Stomach (tissue), 8 donors: ENCODE measurements at regions not wholly inside any gene's neighbourhood (a gene's known extent, or its start where the extent isn't known, plus 50 kb on each side); places are given as distances from the start of the nearest gene placed in this dataset.

ENCODE experiments used
- DNase-seq, 2 donors: peaks; one replicate each; pipeline versions ENCODE4 v3.0.0 to v3.0.0-alpha.2; 2013 to 2019
- H3K27ac ChIP-seq, 5 donors: fragments of 200-600 bp in 4 of 5; sonication (generic) in 4 of 5; one replicate each; pipeline ENCODE4 v1.5.1; 2013 to 2019; ENCODE audit warnings: mild to moderate bottlenecking in 1 of 5, moderate library complexity in 1 of 5
- H3K27me3 ChIP-seq, 3 donors: fragments of 200-600 bp; sonication (generic); one replicate each; pipeline ENCODE4 v1.5.1; 2017 to 2019; ENCODE audit warnings: mixed run types in 1 of 3
- H3K36me3 ChIP-seq, 4 donors: fragments of 200-600 bp; sonication (generic); 1 replicate in 3 of 4; 2 replicates in 1 of 4; pipeline ENCODE4 v1.5.1; 2016 to 2019
- H3K4me1 ChIP-seq, 4 donors: fragments of 200-600 bp; sonication (generic); one replicate each; pipeline ENCODE4 v1.5.1; 2016 to 2019
- H3K4me3 ChIP-seq, 4 donors: fragments of 200-600 bp; sonication (generic) in 3 of 4; one replicate each; pipeline ENCODE4 v1.5.1; 2016 to 2019; ENCODE audit warnings: mild to moderate bottlenecking in 1 of 4
- H3K9me3 ChIP-seq, 4 donors: fragments of 200-600 bp; sonication (generic); one replicate each; pipeline ENCODE4 v1.5.1; 2016 to 2019
- CTCF ChIP-seq, 7 experiments: fragments of 450-650 bp in 4 of 7; fragments of 200-600 bp in 3 of 7; sonication (generic) in 3 of 7; IDR thresholded peaks; one replicate each; pipeline ENCODE4 v1.5.1; 2016 to 2019; ENCODE audit warnings: antibody characterized with exemption in 7 of 7, control low read depth in 2 of 7, mild to moderate bottlenecking in 1 of 7
- EP300 ChIP-seq: sonication (generic); formaldehyde crosslinking; IDR thresholded peaks from one replicate; pipeline ENCODE4 v1.6.1; 2017; ENCODE audit warnings: antibody characterized with exemption
- POLR2A ChIP-seq, 4 donors: fragments of 450-650 bp; IDR thresholded peaks; one replicate each; pipeline ENCODE4 v1.6.1; 2016; ENCODE audit warnings: antibody characterized with exemption in 4 of 4, control low read depth in 2 of 4, mild to moderate bottlenecking in 1 of 4, moderate library complexity in 1 of 4
- POLR2AphosphoS5 ChIP-seq, 3 donors: sonication (generic); formaldehyde crosslinking; IDR thresholded peaks; one replicate each; pipeline ENCODE4 v1.6.1; 2016; ENCODE audit warnings: antibody characterized with exemption in 3 of 3
- WGBS, 5 donors: extraction: QIAGEN DNeasy Blood & Tissue Kit in 3 of 5; methylation state at CpG; one replicate each; pipeline versions ENCODE4 v1.1.5 to v1.1.7; 2013 to 2018; 5-methylcytosine and 5-hydroxymethylcytosine counted together
- intact Hi-C: fragments of 100-400 bp; cut with DNase I; formaldehyde crosslinking; loops from one replicate; pipeline ENCODE4 v1.15.1; 2023; ENCODE audit warnings: low total_unique reads
- donor health status: healthy with polysubstance abuse.
- donor health status: Bipolar disorder and iron deficiency.
- donor health status: healthy.

DNA sequence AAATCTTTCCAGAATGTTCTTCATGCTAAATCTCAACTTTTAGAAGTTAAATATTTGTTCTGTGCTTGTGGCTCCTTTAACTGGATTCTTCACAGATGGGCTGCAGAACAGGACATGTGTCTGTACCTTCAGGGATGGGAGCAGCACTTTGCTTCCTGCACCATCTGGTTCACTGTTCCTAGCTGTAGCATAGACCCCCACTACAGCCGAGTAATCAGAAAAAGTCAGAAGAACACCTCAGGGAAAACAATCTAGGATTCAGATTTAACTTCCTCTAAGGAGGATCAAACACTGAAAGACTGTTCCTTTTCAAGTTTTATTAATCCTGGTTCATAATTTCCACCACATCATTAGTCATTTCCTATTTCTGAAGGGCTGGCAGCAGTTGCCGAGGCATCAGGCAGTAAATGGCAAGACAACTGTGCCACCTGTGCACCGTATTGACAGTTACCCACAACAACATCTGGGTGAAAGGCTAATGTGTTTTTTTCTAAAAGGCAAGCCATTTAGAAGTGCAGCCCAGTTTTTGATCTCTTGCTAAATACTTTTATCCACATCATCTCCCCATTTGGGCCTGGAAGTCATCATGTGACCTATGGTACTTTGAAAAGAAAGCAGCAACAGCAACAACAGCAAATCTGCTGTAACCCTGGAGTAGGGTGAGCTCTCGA lies 212.8 kb upstream of the BMP4 start:
- Histone ChIP-seq H3K4me3 (no peak overlapping the region), H3K36me3 (no peaks in the 10 kb centered on the region), H3K27ac (no peak overlapping the region), H3K27me3 (no peaks in the 10 kb centered on the region), H3K9me3 (no peaks in the 10 kb centered on the region), H3K4me1 (peaks cover 0 to 32% (median 11%) of the 10 kb centered on the region in 4 donors)
- no peak for TF ChIP-seq POLR2AphosphoS5 (IDR thresholded peaks at IDR 0.05)
- no peak for TF ChIP-seq CTCF (IDR thresholded peaks at IDR 0.05)
- no peak for TF ChIP-seq POLR2A (IDR thresholded peaks at IDR 0.05)
- no peak for TF ChIP-seq EP300
- 45 to 73% (median 61%) methylated on average over 4 of the region's 4 CpGs for WGBS, 5 donors
- no peak for DNase-seq
- intact Hi-C loops = no loop called here

GRCh38 chr14:54170301-54170700 lies 213.7 kb upstream of the BMP4 start:
- H3K27ac ChIP-seq = no peak overlapping the region
- peaks cover 0 to 38% (median 15%) of the 10 kb centered on the region in 4 donors for H3K4me1 ChIP-seq
- no peaks in the 10 kb centered on the region for H3K9me3 ChIP-seq
- no peak for TF ChIP-seq EP300
- TF ChIP-seq CTCF (IDR thresholded peaks at IDR 0.05) = no peak
- no peak for TF ChIP-seq POLR2AphosphoS5 (IDR thresholded peaks at IDR 0.05)
- no peak for TF ChIP-seq POLR2A (IDR thresholded peaks at IDR 0.05)
- H3K4me3 ChIP-seq = no peak overlapping the region
- DNase-seq = no peak
- intact Hi-C loops = loop anchor here (10.0 kb wide), 1 partner anchor 154 kb away; no protein-coding TSS in a partner anchor
- H3K36me3 ChIP-seq = no peaks in the 10 kb centered on the region
- no peaks in the 10 kb centered on the region for H3K27me3 ChIP-seq

GRCh38 chr14:54172114-54172513 lies 215.5 kb upstream of the BMP4 start:
- TF ChIP-seq EP300 = no peak

DNA sequence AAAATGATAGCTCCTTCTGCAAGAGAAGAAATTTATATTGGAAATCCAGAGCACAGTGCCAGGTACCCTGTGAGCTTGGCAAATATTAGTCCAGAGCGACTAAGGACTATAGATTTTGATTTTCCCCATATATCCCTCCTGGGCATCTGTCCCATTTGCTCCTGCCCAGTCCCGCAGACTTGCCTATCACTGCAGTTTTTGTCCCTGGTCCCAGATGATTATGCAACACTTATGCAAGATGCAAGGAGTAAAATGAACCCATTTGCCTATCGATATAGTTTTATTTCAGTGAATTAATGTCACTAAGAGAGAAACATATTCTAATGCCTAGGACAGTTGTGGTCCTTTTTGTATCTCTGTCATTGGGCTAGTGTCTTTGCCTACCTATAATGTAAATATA lies 215.9 kb upstream of the BMP4 start:
- H3K27me3 ChIP-seq = no peaks in the 10 kb centered on the region
- H3K4me1 ChIP-seq = peaks cover 0 to 41% (median 20%) of the 10 kb centered on the region in 4 donors
- no peak overlapping the region for H3K27ac ChIP-seq
- H3K36me3 ChIP-seq = no peaks in the 10 kb centered on the region
- no peak for TF ChIP-seq POLR2A (IDR thresholded peaks at IDR 0.05)
- TF ChIP-seq POLR2AphosphoS5 (IDR thresholded peaks at IDR 0.05) = no peak
- no peak for TF ChIP-seq EP300
- TF ChIP-seq CTCF (IDR thresholded peaks at IDR 0.05) = no peak
- DNase-seq = no peak
- no peaks in the 10 kb centered on the region for H3K9me3 ChIP-seq
- WGBS, 5 donors = 47 to 64% (median 51%) methylated on average over 3 of the region's 3 CpGs
- no peak overlapping the region for H3K4me3 ChIP-seq
- intact Hi-C loops = loop anchor here (10.0 kb wide), 1 partner anchor 152 kb away; no protein-coding TSS in a partner anchor

More at GRCh38 chr14:54172114-54172513, 215.5 kb upstream of the BMP4 start:
- no peaks in the 10 kb centered on the region for H3K9me3 ChIP-seq
- intact Hi-C loops = loop anchor here (10.0 kb wide), 1 partner anchor 153 kb away; no protein-coding TSS in a partner anchor
- H3K4me3 ChIP-seq = no peak overlapping the region
- 48 to 61% (median 53%) methylated on average over 3 of the region's 3 CpGs for WGBS, 5 donors
- no peaks in the 10 kb centered on the region for H3K36me3 ChIP-seq
- peaks cover 0 to 41% (median 19%) of the 10 kb centered on the region in 4 donors for H3K4me1 ChIP-seq
- no peak overlapping the region for H3K27ac ChIP-seq
- no peaks in the 10 kb centered on the region for H3K27me3 ChIP-seq
- no peak for DNase-seq

GRCh38 chr14:54173802-54174201 lies 217.2 kb upstream of the BMP4 start:
- Histone ChIP-seq H3K27ac (peak overlapping the region in 4 of 5 donors; percentile 23 to 42 (median 36)), H3K4me3 (no peak overlapping the region)
- WGBS, 5 donors = 46 to 68% (median 49%) methylated on average over 2 of the region's 2 CpGs

More at GRCh38 chr14:54173802-54174201, 217.2 kb upstream of the BMP4 start:
- no peaks in the 10 kb centered on the region for H3K36me3 ChIP-seq
- no peaks in the 10 kb centered on the region for H3K9me3 ChIP-seq
- H3K4me1 ChIP-seq = peaks cover 0 to 49% (median 27%) of the 10 kb centered on the region in 4 donors
- TF ChIP-seq EP300 (no peak), POLR2AphosphoS5 (IDR thresholded peaks at IDR 0.05) (no peak), CTCF (IDR thresholded peaks at IDR 0.05) (no peak), POLR2A (IDR thresholded peaks at IDR 0.05) (no peak)
- intact Hi-C loops = loop anchor here (10.0 kb wide), 1 partner anchor 151 kb away; no protein-coding TSS in a partner anchor
- DNase-seq = peak in 1 of 2 donors; percentile 47
- H3K27me3 ChIP-seq = no peaks in the 10 kb centered on the region
